H9 (cell line): ENCODE measurements at regions not wholly inside any gene's neighbourhood (a gene's known extent, or its start where the extent isn't known, plus 50 kb on each side); places are given as distances from the start of the nearest gene placed in this dataset.

Experiments
- DNase-seq: peaks from one replicate; pipeline ENCODE4 v3.0.0-alpha.2; 2017
- H2AFZ ChIP-seq: one replicate; pipeline ENCODE4 v1.6.1; 2013; ENCODE audit warnings: mild to moderate bottlenecking, low read length, control low read depth, moderate library complexity
- H2AK5ac ChIP-seq: 2 replicates; pipeline ENCODE4 v1.6.1; 2013; ENCODE audit warnings: low read length, control low read depth, mixed read lengths; ENCODE audit not compliant: insufficient read length
- H2BK120ac ChIP-seq: one replicate; pipeline ENCODE4 v1.6.1; 2013; ENCODE audit warnings: low read depth, mild to moderate bottlenecking, low read length, control low read depth, inconsistent platforms; ENCODE audit not compliant: poor library complexity, severe bottlenecking
- H2BK12ac ChIP-seq: 2 replicates; pipeline ENCODE4 v1.6.1; 2013; ENCODE audit warnings: low read length, control low read depth, mixed read lengths, low read depth; ENCODE audit not compliant: insufficient read length
- H2BK15ac ChIP-seq: 2 replicates; pipeline ENCODE4 v1.6.1; 2013; ENCODE audit warnings: low read depth, low read length, control low read depth
- H2BK20ac ChIP-seq: one replicate; pipeline ENCODE4 v1.6.1; 2013; ENCODE audit warnings: low read depth, mild to moderate bottlenecking, low read length, control low read depth, inconsistent platforms; ENCODE audit not compliant: poor library complexity, severe bottlenecking
- H2BK5ac ChIP-seq: 2 replicates; pipeline ENCODE4 v1.6.1; 2013; ENCODE audit warnings: low read length, control low read depth, mixed read lengths; ENCODE audit not compliant: insufficient read length
- H3K14ac ChIP-seq: 2 replicates; pipeline ENCODE4 v1.6.1; 2013; ENCODE audit warnings: low read length, control low read depth; ENCODE audit not compliant: insufficient read depth
- H3K18ac ChIP-seq: 2 replicates; pipeline ENCODE4 v1.6.1; 2013; ENCODE audit warnings: low read depth, mild to moderate bottlenecking, mixed read lengths, low read length, control low read depth; ENCODE audit not compliant: insufficient read length
- H3K23ac ChIP-seq: 2 replicates; pipeline ENCODE4 v1.6.1; 2013; ENCODE audit warnings: low read length, control low read depth, mixed read lengths, low read depth; ENCODE audit not compliant: insufficient read length
- H3K23me2 ChIP-seq: 2 replicates; pipeline ENCODE4 v1.6.1; 2013; ENCODE audit warnings: low read depth, mild to moderate bottlenecking, mixed read lengths, low read length, control low read depth; ENCODE audit not compliant: insufficient read length, poor library complexity, severe bottlenecking
- H3K27ac ChIP-seq: 2 replicates; pipeline ENCODE4 v1.5.1; 2013; ENCODE audit warnings: low read length, control low read depth, mixed read lengths, low read depth; ENCODE audit not compliant: insufficient read length
- H3K27me3 ChIP-seq: 2 replicates; pipeline ENCODE4 v1.6.1; 2013; ENCODE audit warnings: low read length, control low read depth, inconsistent platforms; ENCODE audit not compliant: insufficient read depth
- H3K4ac ChIP-seq: 2 replicates; pipeline ENCODE4 v1.6.1; 2013; ENCODE audit warnings: low read depth, mild to moderate bottlenecking, control low read depth, inconsistent platforms, low read length, moderate library complexity
- H3K4me1 ChIP-seq: 2 replicates; pipeline ENCODE4 v1.6.1; 2013; ENCODE audit warnings: low read length, control low read depth, inconsistent platforms; ENCODE audit not compliant: insufficient read depth
- H3K4me2 ChIP-seq: 2 replicates; pipeline ENCODE4 v1.6.1; 2013; ENCODE audit warnings: low read length, control low read depth, mixed read lengths; ENCODE audit not compliant: insufficient read length, insufficient read depth
- H3K56ac ChIP-seq: 2 replicates; pipeline ENCODE4 v1.6.1; 2013; ENCODE audit warnings: low read depth, mild to moderate bottlenecking, mixed read lengths, low read length, control low read depth; ENCODE audit not compliant: insufficient read length
- H3K79me1 ChIP-seq: 2 replicates; pipeline ENCODE4 v1.6.1; 2013; ENCODE audit warnings: low read depth, mild to moderate bottlenecking, moderate library complexity, low read length, control low read depth, inconsistent platforms; ENCODE audit not compliant: insufficient read depth, poor library complexity, severe bottlenecking
- H3K79me2 ChIP-seq: 2 replicates; pipeline ENCODE4 v1.6.1; 2013; ENCODE audit warnings: low read length, control low read depth, inconsistent platforms; ENCODE audit not compliant: insufficient read depth
- H3K9ac ChIP-seq: 2 replicates; pipeline ENCODE4 v1.6.1; 2013; ENCODE audit warnings: low read length, control low read depth, mixed read lengths; ENCODE audit not compliant: insufficient read length; ENCODE audit errors: extremely low read depth
- H3K9me3 ChIP-seq: one replicate; pipeline ENCODE4 v1.6.1; 2013; ENCODE audit warnings: low read depth, low read length, inconsistent platforms; ENCODE audit not compliant: control insufficient read depth
- H3T11ph ChIP-seq: one replicate; pipeline ENCODE4 v1.6.1; 2013; ENCODE audit warnings: mild to moderate bottlenecking, low read length, control low read depth, inconsistent platforms
- H4K20me1 ChIP-seq: one replicate; pipeline ENCODE4 v1.6.1; 2013; ENCODE audit not compliant: control insufficient read depth, insufficient read length, insufficient read depth
- H4K5ac ChIP-seq: 2 replicates; pipeline ENCODE4 v1.6.1; 2013; ENCODE audit warnings: low read depth, mild to moderate bottlenecking, mixed read lengths, low read length, control low read depth; ENCODE audit not compliant: insufficient read length
- H4K8ac ChIP-seq: replicated peaks from 2 replicates; pipeline ENCODE4 v1.6.1; 2013; ENCODE audit warnings: low read length, control low read depth, mixed read lengths, low read depth; ENCODE audit not compliant: insufficient read length
- H4K91ac ChIP-seq: 2 replicates; pipeline ENCODE4 v1.6.1; 2013; ENCODE audit warnings: low read depth, mild to moderate bottlenecking, moderate library complexity, mixed read lengths, low read length, control low read depth; ENCODE audit not compliant: insufficient read length
- H3K27ac Mint-ChIP-seq, 3 experiments: 2 replicates in 2 of 3; 3 replicates in 1 of 3; pipeline ENCODE4 v1.8.0; 2020 to 2021; ENCODE audit warnings: mixed read lengths in 3 of 3, mild to moderate bottlenecking in 1 of 3, moderate library complexity in 1 of 3
- H3K27me3 Mint-ChIP-seq: 2 replicates; pipeline ENCODE4 v1.8.0; 2021; ENCODE audit warnings: low read depth, mild to moderate bottlenecking, moderate library complexity, mixed read lengths
- H3K36me3 Mint-ChIP-seq, 3 experiments: 2 replicates in 2 of 3; 3 replicates in 1 of 3; pipeline ENCODE4 v1.8.0; 2020 to 2021; ENCODE audit warnings: low read depth in 3 of 3, mixed read lengths in 3 of 3; ENCODE audit not compliant: insufficient read depth in 1 of 3
- H3K4me1 Mint-ChIP-seq, 2 experiments: 2 replicates each; pipeline ENCODE4 v1.8.0; 2020; ENCODE audit warnings: mixed read lengths in 2 of 2
- H3K4me3 Mint-ChIP-seq, 2 experiments: 2 replicates in 1 of 2; 3 replicates in 1 of 2; pipeline ENCODE4 v1.8.0; 2020 to 2021; ENCODE audit warnings: mild to moderate bottlenecking in 2 of 2, mixed read lengths in 2 of 2, moderate library complexity in 1 of 2
- H3K9me3 Mint-ChIP-seq, 2 experiments: 2 replicates in 1 of 2; 3 replicates in 1 of 2; pipeline ENCODE4 v1.8.0; 2020; ENCODE audit warnings: mild to moderate bottlenecking in 2 of 2, mixed read lengths in 2 of 2, moderate library complexity in 1 of 2
- CTCF ChIP-seq: fragments of 200-600 bp; sonication (generic); conservative IDR thresholded peaks from 3 replicates; pipeline ENCODE4 v1.8.0; 2021; ENCODE audit warnings: antibody characterized with exemption, mild to moderate bottlenecking
- WGBS: extraction: QIAGEN DNeasy Blood & Tissue Kit; methylation state at CpG from one replicate; pipeline ENCODE4 v1.1.7; 2013; ENCODE audit warnings: missing lambda C conversion rate, low lambda C conversion rate, mixed read lengths; ENCODE audit not compliant: insufficient read length; ENCODE audit errors: extremely low coverage; 5-methylcytosine and 5-hydroxymethylcytosine counted together

DNA sequence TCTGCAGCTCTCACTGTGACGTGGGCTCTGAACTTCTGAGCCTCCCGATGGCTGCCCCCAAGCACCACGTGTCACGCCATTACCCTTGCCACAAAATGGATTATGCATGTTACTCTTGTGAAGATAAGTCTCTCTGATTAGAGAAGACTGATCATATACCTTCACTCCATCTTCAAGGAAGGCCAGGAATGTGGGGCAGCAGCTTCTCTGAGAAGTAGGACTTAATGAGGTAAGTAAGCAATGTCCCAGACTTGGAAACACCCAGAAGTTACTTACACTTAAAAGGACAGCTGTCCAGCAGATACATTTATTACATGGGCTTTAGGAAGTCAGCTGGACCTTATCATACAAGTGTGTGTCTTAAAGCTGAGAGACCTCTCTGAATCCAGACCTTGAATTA is 155.0 kb downstream of the FGF1 start:
- WGBS, result no CpG with 5 or more reads among the region's 4 CpGs
- no peak overlapping the region for H4K91ac ChIP-seq
- Mint-ChIP-seq H3K4me1 (no peaks in the 10 kb centered on the region), H3K4me3 (no peak overlapping the region), H3K9me3 (peaks cover 15 to 16% of the 10 kb centered on the region in 2 experiments; a peak in 4 of 5 replicates), H3K27ac (no peak overlapping the region), H3K27me3 (no peaks in the 10 kb centered on the region), H3K36me3 (peaks cover 6 to 12% (median 10%) of the 10 kb centered on the region in 3 experiments)
- DNase-seq, result no peak
- no peak overlapping the region for H4K5ac ChIP-seq
- no peaks in the 10 kb centered on the region for H3K79me1 ChIP-seq
- no peaks in the 10 kb centered on the region for H3K9me3 ChIP-seq
- H3K18ac ChIP-seq, result no peak overlapping the region
- H3K27me3 ChIP-seq, result no peaks in the 10 kb centered on the region
- H4K20me1 ChIP-seq, result no peaks in the 10 kb centered on the region
- H2BK20ac ChIP-seq, result no peak overlapping the region
- no peak overlapping the region for H2AK5ac ChIP-seq
- TF ChIP-seq CTCF, result no peak
- H2BK12ac ChIP-seq, result no peak overlapping the region
- no peak overlapping the region for H2AFZ ChIP-seq
- no peak overlapping the region for H3T11ph ChIP-seq
- no peak overlapping the region for H2BK120ac ChIP-seq
- no peaks in the 10 kb centered on the region for H3K4me1 ChIP-seq
- no peak overlapping the region for H3K4ac ChIP-seq
- no peak overlapping the region for H2BK15ac ChIP-seq
- H3K4me2 ChIP-seq, result no peak overlapping the region
- H4K8ac ChIP-seq, result no peak overlapping the region
- no peak overlapping the region for H3K27ac ChIP-seq
- no peaks in the 10 kb centered on the region for H3K79me2 ChIP-seq
- H3K23me2 ChIP-seq, result no peaks in the 10 kb centered on the region
- H3K14ac ChIP-seq, result no peak overlapping the region
- H2BK5ac ChIP-seq, result no peak overlapping the region
- H3K56ac ChIP-seq, result no peak overlapping the region
- no peak overlapping the region for H3K23ac ChIP-seq
- H3K9ac ChIP-seq, result no peak overlapping the region
